Adipocyte (in vitro differentiated cells): ENCODE measurements at regions not wholly inside any gene's neighbourhood (a gene's known extent, or its start where the extent isn't known, plus 50 kb on each side); places are given as distances from the start of the nearest gene placed in this dataset.
A peak's percentile ranks its signal among the peaks of the same experiment; 100 is the strongest.

Experiments used
- DNase-seq: peaks from one replicate; pipeline ENCODE4 v3.0.0-alpha.2; 2015; ENCODE audit warnings: low read depth
- H3K27me3 ChIP-seq: replicated peaks from 2 replicates; pipeline ENCODE4 v1.7.0; 2013; ENCODE audit warnings: mild to moderate bottlenecking, low read length, moderate library complexity; ENCODE audit not compliant: control insufficient read depth, insufficient read depth
- H3K36me3 ChIP-seq: 2 replicates; pipeline ENCODE4 v1.7.0; 2013; ENCODE audit warnings: low read length, mild to moderate bottlenecking, moderate library complexity; ENCODE audit not compliant: control insufficient read depth, insufficient read depth, severe bottlenecking
- H3K4me1 ChIP-seq: 2 replicates; pipeline ENCODE4 v1.7.0; 2013; ENCODE audit warnings: mild to moderate bottlenecking, low read length, moderate library complexity; ENCODE audit not compliant: control insufficient read depth, insufficient read depth
- H3K4me3 ChIP-seq: 2 replicates; pipeline ENCODE4 v1.7.0; 2013; ENCODE audit warnings: mild to moderate bottlenecking, low read length, moderate library complexity
- H3K9ac ChIP-seq: 2 replicates; pipeline ENCODE4 v1.7.0; 2013; ENCODE audit warnings: mild to moderate bottlenecking, low read length, moderate library complexity
- H3K9me3 ChIP-seq: 2 replicates; pipeline ENCODE4 v1.7.0; 2013; ENCODE audit warnings: mild to moderate bottlenecking, low read length, moderate library complexity; ENCODE audit not compliant: control insufficient read depth

DNA sequence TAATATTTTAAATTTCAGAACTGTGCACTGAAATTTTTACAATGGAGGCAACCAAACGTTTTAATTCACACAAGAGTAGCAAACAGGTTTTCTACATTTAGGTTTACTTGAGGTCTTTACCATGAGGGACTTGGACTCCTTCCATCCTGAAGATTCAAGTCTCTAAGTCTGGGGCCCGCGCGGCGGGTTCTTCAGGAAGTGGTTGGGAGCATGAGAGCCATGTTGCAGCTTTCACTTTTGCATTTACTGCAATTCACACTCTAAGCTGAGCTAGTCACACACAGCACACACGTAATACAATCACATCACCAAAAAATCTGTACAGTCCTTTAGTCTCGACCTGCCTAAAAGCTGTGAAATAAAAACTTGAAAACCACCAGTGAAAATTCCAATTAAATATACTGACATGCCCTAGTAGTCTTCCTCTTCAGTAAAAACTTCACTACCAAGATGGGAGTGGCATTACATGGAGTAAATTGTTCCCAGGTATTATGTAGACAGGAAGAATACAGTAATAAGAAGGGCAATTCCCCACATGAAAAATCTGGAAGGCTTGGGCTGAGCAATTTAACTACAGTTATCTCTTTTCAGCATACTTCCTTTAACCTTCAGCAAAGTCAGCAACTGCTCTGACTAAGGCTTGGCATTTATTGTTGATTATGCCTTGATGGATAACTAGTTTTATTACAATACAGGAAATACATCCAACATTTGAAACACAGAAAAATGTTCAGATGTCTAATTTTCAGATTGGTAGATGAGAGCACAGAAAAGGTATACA, 571.1 kb upstream of the DIPK2B start:
- H3K9me3 ChIP-seq: no peaks in the 10 kb centered on the region
- no peaks in the 10 kb centered on the region for H3K36me3 ChIP-seq
- H3K9ac ChIP-seq: peak overlapping the region; percentile 88
- DNase-seq: peak; percentile 71
- peak overlapping the region; percentile 87 for H3K4me3 ChIP-seq
- H3K27me3 ChIP-seq: no peaks in the 10 kb centered on the region
- H3K4me1 ChIP-seq: peaks cover 54% of the 10 kb centered on the region

- DNase-seq: peak; percentile 74
- Histone ChIP-seq H3K27me3 (no peaks in the 10 kb centered on the region), H3K4me1 (peaks cover 52% of the 10 kb centered on the region), H3K9me3 (no peaks in the 10 kb centered on the region), H3K36me3 (no peaks in the 10 kb centered on the region), H3K4me3 (peak overlapping the region; percentile 87), H3K9ac (peak overlapping the region; percentile 88)
Measured at GRCh38 chrX:45771114-45771513, 570.4 kb upstream of the DIPK2B start.

- Histone ChIP-seq H3K27me3 (no peaks in the 10 kb centered on the region), H3K4me3 (peak overlapping the region; percentile 87), H3K36me3 (no peaks in the 10 kb centered on the region), H3K9me3 (no peaks in the 10 kb centered on the region), H3K9ac (peak overlapping the region; percentile 89), H3K4me1 (peaks cover 51% of the 10 kb centered on the region)
- DNase-seq: peak; percentile 87
Measured at GRCh38 chrX:45769761-45770582, 569.3 kb upstream of the DIPK2B start.

GRCh38 chrX:45768666-45769236, 568.1 kb upstream of the DIPK2B start:
- Histone ChIP-seq H3K9me3 (no peaks in the 10 kb centered on the region), H3K9ac (peak overlapping the region; percentile 89), H3K36me3 (no peaks in the 10 kb centered on the region), H3K27me3 (no peaks in the 10 kb centered on the region), H3K4me3 (peak overlapping the region; percentile 87), H3K4me1 (peaks cover 50% of the 10 kb centered on the region)
- no peak for DNase-seq

GRCh38 chrX:45766981-45767501, 566.4 kb upstream of the DIPK2B start:
- peaks cover 4% of the 10 kb centered on the region for H3K36me3 ChIP-seq
- H3K4me1 ChIP-seq: peaks cover 39% of the 10 kb centered on the region
- H3K4me3 ChIP-seq: peak overlapping the region; percentile 87
- H3K9me3 ChIP-seq: no peaks in the 10 kb centered on the region
- no peaks in the 10 kb centered on the region for H3K27me3 ChIP-seq
- peak; percentile 69 for DNase-seq
- H3K9ac ChIP-seq: peak overlapping the region; percentile 89

GRCh38 chrX:45765767-45766166, 565.1 kb upstream of the DIPK2B start:
- Histone ChIP-seq H3K9me3 (no peaks in the 10 kb centered on the region), H3K4me1 (peaks cover 30% of the 10 kb centered on the region), H3K36me3 (peaks cover 9% of the 10 kb centered on the region), H3K9ac (peak overlapping the region; percentile 89), H3K4me3 (peak overlapping the region; percentile 87), H3K27me3 (no peaks in the 10 kb centered on the region)
- DNase-seq: no peak

GRCh38 chrX:45765281-45765680, 564.6 kb upstream of the DIPK2B start:
- H3K36me3 ChIP-seq: peaks cover 12% of the 10 kb centered on the region
- H3K9me3 ChIP-seq: no peaks in the 10 kb centered on the region
- peak overlapping the region; percentile 87 for H3K4me3 ChIP-seq
- H3K27me3 ChIP-seq: no peaks in the 10 kb centered on the region
- H3K9ac ChIP-seq: peak overlapping the region; percentile 89
- no peak for DNase-seq
- peaks cover 26% of the 10 kb centered on the region for H3K4me1 ChIP-seq

DNA sequence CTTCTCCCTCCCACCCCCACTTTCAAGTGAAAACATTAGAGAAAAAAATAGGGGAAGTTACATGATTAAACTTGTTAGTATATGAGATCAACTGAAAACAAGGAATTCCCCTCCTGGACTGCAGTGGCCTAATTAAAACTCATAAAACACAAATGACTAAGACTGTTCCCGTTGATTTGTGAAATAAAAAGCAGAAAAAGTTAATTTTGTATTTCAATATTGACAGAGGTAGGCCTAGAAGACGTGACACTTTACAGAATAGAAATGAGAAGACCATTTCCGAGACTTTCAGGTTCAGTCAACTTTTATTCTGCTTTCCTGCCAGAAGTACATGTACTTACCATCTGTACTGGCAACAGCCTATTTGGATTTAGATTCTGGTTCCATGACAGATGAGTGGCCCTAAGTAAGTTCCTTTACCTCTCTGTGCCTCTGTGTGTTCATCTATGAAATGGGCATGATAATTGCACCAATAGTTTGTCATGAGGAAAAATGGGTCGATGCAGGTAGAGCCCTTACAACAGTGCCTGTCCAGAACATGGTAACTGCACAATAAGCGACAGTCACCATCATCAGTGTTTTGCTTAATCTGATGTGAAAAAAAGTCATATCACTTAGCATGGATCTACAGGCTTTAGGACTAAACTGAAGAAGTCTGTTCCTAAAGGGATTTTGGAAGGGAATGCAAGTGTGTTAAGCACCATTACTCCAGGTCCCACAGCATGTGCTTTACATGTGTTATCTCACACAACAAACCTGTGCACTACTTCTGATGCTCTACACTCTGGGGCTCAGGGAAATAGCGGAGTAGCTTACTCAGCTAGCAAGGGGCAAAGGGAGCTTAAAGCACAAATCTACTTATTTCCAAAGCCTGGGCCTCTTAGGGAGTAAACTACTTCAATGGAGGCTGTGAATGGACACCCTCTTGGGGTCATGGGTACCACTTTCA, 562.3 kb upstream of the DIPK2B start:
- Histone ChIP-seq H3K4me1 (peaks cover 43% of the 10 kb centered on the region), H3K27me3 (no peaks in the 10 kb centered on the region), H3K9me3 (no peaks in the 10 kb centered on the region), H3K9ac (peak overlapping the region; percentile 27), H3K4me3 (no peak overlapping the region), H3K36me3 (peaks cover 12% of the 10 kb centered on the region)
- DNase-seq: no peak

- Histone ChIP-seq H3K27me3 (no peaks in the 10 kb centered on the region), H3K4me1 (peaks cover 47% of the 10 kb centered on the region), H3K4me3 (no peak overlapping the region), H3K9me3 (no peaks in the 10 kb centered on the region), H3K36me3 (peaks cover 19% of the 10 kb centered on the region), H3K9ac (peak overlapping the region; percentile 27)
- DNase-seq: no peak
Measured at GRCh38 chrX:45761920-45762319, 561.2 kb upstream of the DIPK2B start.

- Histone ChIP-seq H3K27me3 (no peaks in the 10 kb centered on the region), H3K9me3 (no peaks in the 10 kb centered on the region), H3K9ac (peak overlapping the region; percentile 13), H3K4me1 (peaks cover 38% of the 10 kb centered on the region), H3K4me3 (peak overlapping the region; percentile 3), H3K36me3 (peaks cover 19% of the 10 kb centered on the region)
- no peak for DNase-seq
Measured at GRCh38 chrX:45760187-45760742, 559.6 kb upstream of the DIPK2B start.
